NCI-H2227 treated with DMSO at 0.1 percent for 48 hours (cell line): ENCODE measurements at regions not wholly inside any gene's neighbourhood (a gene's known extent, or its start where the extent isn't known, plus 50 kb on each side); places are given as distances from the start of the nearest gene placed in this dataset.
"Not testable (repeated sequence)": the region's sequence is repeated elsewhere in the genome, so short reads cannot be mapped to it uniquely, and the experiment has no call there.

Source experiments
- DNase-seq: peaks from one replicate; lab custom pipeline; 2025; lab: John Stamatoyannopoulos, UW

GRCh38 chr4:155591738-155592143 is 74.9 kb upstream of the GUCY1A1 start:
- no peak for DNase-seq

GRCh38 chr4:155590796-155591585 is 75.7 kb upstream of the GUCY1A1 start:
- no peak for DNase-seq

- no peak for DNase-seq
These were observed 78.2 kb upstream of the GUCY1A1 start for GRCh38 chr4:155588437-155588836.

GRCh38 chr4:155587766-155588165 is 78.9 kb upstream of the GUCY1A1 start:
- no peak for DNase-seq

GRCh38 chr4:155582971-155583437 is 83.6 kb upstream of the GUCY1A1 start:
- no peak for DNase-seq

- DNase-seq, result no peak
These were observed 84.6 kb upstream of the GUCY1A1 start for GRCh38 chr4:155582041-155582440.

GRCh38 chr4:155578726-155579370 is 87.8 kb upstream of the GUCY1A1 start:
- DNase-seq, result no peak

GRCh38 chr4:155578219-155578618 is 88.4 kb upstream of the GUCY1A1 start:
- DNase-seq, result no peak

GRCh38 chr4:155574329-155574728 is 92.3 kb upstream of the GUCY1A1 start:
- DNase-seq, result not testable (repeated sequence)

- DNase-seq, result no peak
These were observed 93.5 kb upstream of the GUCY1A1 start for GRCh38 chr4:155573126-155573525.

- no peak for DNase-seq
These were observed 94.4 kb upstream of the GUCY1A1 start for GRCh38 chr4:155572106-155572703.

- DNase-seq, result no peak
These were observed 95.3 kb upstream of the GUCY1A1 start for GRCh38 chr4:155571184-155571944.

GRCh38 chr4:155570661-155571060 is 96.0 kb upstream of the GUCY1A1 start:
- no peak for DNase-seq

- no peak for DNase-seq
These were observed 96.6 kb upstream of the GUCY1A1 start for GRCh38 chr4:155569960-155570515.

- no peak for DNase-seq
These were observed 97.2 kb upstream of the GUCY1A1 start for GRCh38 chr4:155569471-155569870.

GRCh38 chr4:155568641-155569220 is 97.9 kb upstream of the GUCY1A1 start:
- DNase-seq, result no peak

- DNase-seq, result no peak
These were observed 100.3 kb upstream of the GUCY1A1 start for GRCh38 chr4:155566354-155566753.

- DNase-seq, result no peak
These were observed 100.9 kb upstream of the GUCY1A1 start for GRCh38 chr4:155565776-155566175.

- no peak for DNase-seq
These were observed 101.3 kb upstream of the GUCY1A1 start for GRCh38 chr4:155565330-155565729.

GRCh38 chr4:155564880-155565279 is 101.8 kb upstream of the GUCY1A1 start:
- DNase-seq, result no peak

GRCh38 chr4:155564086-155564485 is 102.6 kb upstream of the GUCY1A1 start:
- no peak for DNase-seq

GRCh38 chr4:155559915-155560314 is 106.7 kb upstream of the GUCY1A1 start:
- DNase-seq, result no peak
